Adrenal gland (tissue), 5 donors: ENCODE measurements at regions not wholly inside any gene's neighbourhood (a gene's known extent, or its start where the extent isn't known, plus 50 kb on each side); places are given as distances from the start of the nearest gene placed in this dataset.

Source experiments
- CTCF ChIP-seq, 6 experiments: fragments of 450-650 bp in 4 of 6; fragments of 200-600 bp in 2 of 6; sonication (generic) in 1 of 6; IDR thresholded peaks; 1 replicate in 5 of 6; 2 replicates in 1 of 6; pipeline versions ENCODE4 v1.5.1 to v1.8.0; 2016 to 2021; ENCODE audit warnings: antibody characterized with exemption in 6 of 6, mild to moderate bottlenecking in 2 of 6, moderate library complexity in 1 of 6
- POLR2A ChIP-seq, 2 donors: fragments of 450-650 bp; IDR thresholded peaks; one replicate each; pipeline ENCODE4 v1.6.1; 2017; ENCODE audit warnings: antibody characterized with exemption in 2 of 2, mild to moderate bottlenecking in 2 of 2, moderate library complexity in 1 of 2
- donor health status: DM: no; HTN: no; CAD: no.

DNA sequence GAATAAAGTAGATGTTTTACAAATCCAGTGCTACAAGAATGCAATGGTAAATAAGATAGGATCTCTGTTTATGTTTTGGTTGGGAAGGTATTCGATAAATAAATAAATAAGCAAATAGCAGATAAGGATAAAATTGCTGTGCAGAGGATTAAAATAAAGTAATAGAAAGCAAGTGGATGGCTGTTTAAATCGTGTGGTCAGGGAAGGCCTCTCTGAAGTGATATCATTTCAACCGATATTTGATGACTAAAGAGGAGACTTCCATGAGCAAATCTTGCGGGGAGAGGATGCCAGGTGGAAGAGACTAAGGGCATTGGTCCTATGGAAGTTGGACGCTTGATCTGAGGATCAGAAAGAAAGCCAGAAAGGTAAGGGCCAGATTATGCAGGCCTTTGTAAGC, 92.0 kb upstream of the CCN2 start:
- TF ChIP-seq CTCF (IDR thresholded peaks at IDR 0.05) (no peak), POLR2A (IDR thresholded peaks at IDR 0.05) (no peak)
